Gastrocnemius medialis (tissue), 4 donors: ENCODE measurements at regions not wholly inside any gene's neighbourhood (a gene's known extent, or its start where the extent isn't known, plus 50 kb on each side); places are given as distances from the start of the nearest gene placed in this dataset.

Experiments
- ATAC-seq, 2 donors: fragments of 150-250 bp; one replicate each; pipeline ENCODE4 v1.9.1; 2016
- DNase-seq, 2 donors: peaks; one replicate each; pipeline ENCODE4 v3.0.0-alpha.2; 2019
- H3K27ac ChIP-seq, 4 donors: fragments of 200-600 bp; sonication (generic); 1 replicate in 1 of 4; 2 replicates in 3 of 4; pipeline ENCODE4 v1.5.1; 2016 to 2018; ENCODE audit warnings: mild to moderate bottlenecking in 2 of 4, moderate library complexity in 1 of 4
- H3K27me3 ChIP-seq, 3 donors: fragments of 200-600 bp; sonication (generic) in 2 of 3; 1 replicate in 1 of 3; 2 replicates in 2 of 3; pipeline versions ENCODE4 v1.5.1 to v1.6.0; 2016 to 2019; ENCODE audit warnings: mild to moderate bottlenecking in 1 of 3, moderate library complexity in 1 of 3
- H3K36me3 ChIP-seq, 2 donors: fragments of 200-600 bp; sonication (generic) in 1 of 2; one replicate each; pipeline ENCODE4 v1.5.1; 2017 to 2018
- H3K4me1 ChIP-seq, 2 donors: fragments of 200-600 bp; sonication (generic) in 1 of 2; one replicate each; pipeline ENCODE4 v1.5.1; 2016 to 2017; ENCODE audit warnings: mild to moderate bottlenecking in 2 of 2
- H3K4me3 ChIP-seq, 4 donors: fragments of 200-600 bp; sonication (generic) in 3 of 4; 1 replicate in 1 of 4; 2 replicates in 3 of 4; pipeline ENCODE4 v1.5.1; 2016 to 2019; ENCODE audit warnings: mild to moderate bottlenecking in 2 of 4
- H3K9me3 ChIP-seq, 3 donors: fragments of 200-600 bp; sonication (generic) in 2 of 3; 1 replicate in 1 of 3; 2 replicates in 2 of 3; pipeline ENCODE4 v1.5.1; 2016 to 2019
- POLR2A ChIP-seq, 2 donors: fragments of 450-650 bp; IDR thresholded peaks; one replicate each; pipeline ENCODE4 v1.6.1; 2017; ENCODE audit warnings: antibody characterized with exemption in 2 of 2, mild to moderate bottlenecking in 2 of 2, moderate library complexity in 2 of 2
- in situ Hi-C, 4 donors: fragments of 200-750 bp; cut with MboI; loops; one replicate each; pipeline versions ENCODE4 v1.15.0 to v1.8.0; 2017; ENCODE audit warnings: low sequenced_read_pairs in 4 of 4
- intact Hi-C: fragments of 100-400 bp; cut with DNase I; formaldehyde crosslinking; loops from one replicate; pipeline ENCODE4 v1.15.1; 2023; ENCODE audit warnings: low total_unique reads
- TF ChIP-seq, protein P1 (sequence below), 5 experiments: fragments of 450-650 bp in 3 of 5; fragments of 200-600 bp in 2 of 5; sonication (generic) in 2 of 5; IDR thresholded peaks in 4 of 5; conservative IDR thresholded peaks in 1 of 5; 1 replicate in 4 of 5; 2 replicates in 1 of 5; pipeline ENCODE4 v1.5.1; 2016 to 2019; ENCODE audit warnings: antibody characterized with exemption in 5 of 5, mild to moderate bottlenecking in 3 of 5, moderate library complexity in 3 of 5

DNA sequence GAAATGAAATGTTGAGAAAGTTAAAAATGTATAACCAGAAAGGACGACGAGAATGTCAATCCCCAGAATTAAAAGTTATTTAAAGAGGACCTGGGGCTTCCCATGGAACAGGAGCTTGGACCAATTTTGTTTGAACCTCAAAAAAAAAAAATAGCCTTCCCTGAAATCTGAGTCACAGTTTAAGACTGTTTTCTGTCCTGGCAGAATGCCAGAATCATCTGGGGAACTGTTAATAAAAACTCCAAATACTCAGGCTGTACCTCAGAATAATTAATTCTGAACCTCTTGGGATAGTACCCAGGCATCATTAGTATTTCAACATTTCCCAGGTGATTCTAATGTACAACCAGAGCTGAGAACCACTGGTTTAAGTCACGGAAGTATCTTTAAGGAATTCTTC is 102.2 kb upstream of the SLCO6A1 start:
- DNase-seq (no peak), ATAC-seq (no peak)
- in situ Hi-C loops (no loop called here), intact Hi-C loops (no loop called here)
- H3K9me3 ChIP-seq = no peaks in the 10 kb centered on the region
- no peaks in the 10 kb centered on the region for H3K27me3 ChIP-seq
- no peaks in the 10 kb centered on the region for H3K36me3 ChIP-seq
- H3K4me3 ChIP-seq = no peak overlapping the region
- TF ChIP-seq, protein P1, sequence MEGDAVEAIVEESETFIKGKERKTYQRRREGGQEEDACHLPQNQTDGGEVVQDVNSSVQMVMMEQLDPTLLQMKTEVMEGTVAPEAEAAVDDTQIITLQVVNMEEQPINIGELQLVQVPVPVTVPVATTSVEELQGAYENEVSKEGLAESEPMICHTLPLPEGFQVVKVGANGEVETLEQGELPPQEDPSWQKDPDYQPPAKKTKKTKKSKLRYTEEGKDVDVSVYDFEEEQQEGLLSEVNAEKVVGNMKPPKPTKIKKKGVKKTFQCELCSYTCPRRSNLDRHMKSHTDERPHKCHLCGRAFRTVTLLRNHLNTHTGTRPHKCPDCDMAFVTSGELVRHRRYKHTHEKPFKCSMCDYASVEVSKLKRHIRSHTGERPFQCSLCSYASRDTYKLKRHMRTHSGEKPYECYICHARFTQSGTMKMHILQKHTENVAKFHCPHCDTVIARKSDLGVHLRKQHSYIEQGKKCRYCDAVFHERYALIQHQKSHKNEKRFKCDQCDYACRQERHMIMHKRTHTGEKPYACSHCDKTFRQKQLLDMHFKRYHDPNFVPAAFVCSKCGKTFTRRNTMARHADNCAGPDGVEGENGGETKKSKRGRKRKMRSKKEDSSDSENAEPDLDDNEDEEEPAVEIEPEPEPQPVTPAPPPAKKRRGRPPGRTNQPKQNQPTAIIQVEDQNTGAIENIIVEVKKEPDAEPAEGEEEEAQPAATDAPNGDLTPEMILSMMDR (IDR thresholded peaks at IDR 0.05 in 4 of 5, conservative IDR thresholded peaks at IDR 0.05 in 1 of 5) = no peak
- TF ChIP-seq POLR2A (IDR thresholded peaks at IDR 0.05) = no peak
- no peak overlapping the region for H3K27ac ChIP-seq
- H3K4me1 ChIP-seq = no peaks in the 10 kb centered on the region

DNA sequence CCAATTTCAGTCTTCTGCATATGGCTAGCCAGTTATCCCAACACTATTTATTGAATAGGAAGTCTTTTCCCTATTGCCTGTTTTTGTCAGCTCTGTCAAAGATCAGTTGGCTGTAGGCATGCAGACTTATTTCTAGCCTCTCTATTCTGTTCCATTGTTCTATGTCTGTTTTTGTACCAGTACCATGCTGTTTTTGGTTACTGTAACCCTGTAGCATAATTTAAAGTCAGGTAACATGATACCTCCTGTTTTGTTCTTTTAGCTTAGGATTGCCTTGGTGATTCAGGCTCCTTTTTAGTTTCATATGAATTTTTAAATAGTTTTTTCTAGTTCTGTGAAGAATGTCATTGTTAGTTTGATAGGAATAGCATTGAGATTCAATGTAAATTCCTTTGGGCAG is 104.9 kb upstream of the SLCO6A1 start:
- intact Hi-C loops = no loop called here
- Histone ChIP-seq H3K9me3 (no peaks in the 10 kb centered on the region), H3K27ac (no peak overlapping the region), H3K27me3 (no peaks in the 10 kb centered on the region), H3K4me3 (no peak overlapping the region), H3K36me3 (no peaks in the 10 kb centered on the region), H3K4me1 (no peaks in the 10 kb centered on the region)
- ATAC-seq (no peak), DNase-seq (no peak)
- in situ Hi-C loops = no loop called here
- TF ChIP-seq, protein P1 (IDR thresholded peaks at IDR 0.05 in 4 of 5, conservative IDR thresholded peaks at IDR 0.05 in 1 of 5) = no peak
- no peak for TF ChIP-seq POLR2A (IDR thresholded peaks at IDR 0.05)

DNA sequence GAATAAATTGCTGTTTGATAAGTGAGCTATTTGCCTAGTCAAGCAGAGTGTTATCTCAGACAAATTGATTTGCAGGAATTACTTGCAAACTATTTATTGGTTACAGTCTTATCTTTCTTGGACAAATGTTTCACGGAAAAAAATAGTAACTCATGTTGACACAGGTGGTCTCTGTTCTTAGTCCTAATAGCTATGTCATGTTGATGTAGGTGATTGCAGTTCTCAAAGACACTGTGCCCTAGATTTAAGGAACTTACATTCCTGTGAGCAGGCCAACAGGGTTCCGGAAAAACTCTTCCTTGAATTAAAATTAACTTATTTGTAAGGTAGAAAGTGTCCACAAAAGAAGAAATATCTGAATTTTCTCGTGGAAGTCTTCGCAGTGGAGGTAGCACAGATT is 109.6 kb upstream of the SLCO6A1 start:
- no peak overlapping the region for H3K4me3 ChIP-seq
- H3K27ac ChIP-seq = no peak overlapping the region
- no peaks in the 10 kb centered on the region for H3K9me3 ChIP-seq
- no peaks in the 10 kb centered on the region for H3K27me3 ChIP-seq
- H3K36me3 ChIP-seq = no peaks in the 10 kb centered on the region
- TF ChIP-seq POLR2A (IDR thresholded peaks at IDR 0.05) = no peak
- TF ChIP-seq, protein P1 (IDR thresholded peaks at IDR 0.05 in 4 of 5, conservative IDR thresholded peaks at IDR 0.05 in 1 of 5) = no peak
- DNase-seq = no peak
- H3K4me1 ChIP-seq = no peaks in the 10 kb centered on the region
- ATAC-seq = no peak
- in situ Hi-C loops = no loop called here
- intact Hi-C loops = no loop called here

DNA sequence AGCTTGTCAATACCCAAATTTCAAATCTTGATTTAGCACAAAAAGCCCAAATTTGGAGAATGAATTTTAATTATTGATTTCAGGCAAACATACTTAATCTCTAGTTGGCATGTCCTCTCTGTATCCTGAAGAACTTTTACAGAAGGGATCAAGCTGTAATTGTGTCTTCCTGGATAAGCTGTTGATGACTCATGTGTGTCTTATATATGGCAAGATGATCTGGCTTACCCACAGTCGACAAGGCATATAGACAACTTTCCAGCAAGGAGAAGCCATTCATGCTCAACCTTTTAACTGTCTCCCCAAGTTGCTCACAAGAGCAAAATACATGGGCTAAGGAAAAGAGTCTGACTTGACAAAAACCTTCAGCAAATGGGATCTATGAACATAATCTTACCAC is 112.5 kb upstream of the SLCO6A1 start:
- in situ Hi-C loops = no loop called here

DNA sequence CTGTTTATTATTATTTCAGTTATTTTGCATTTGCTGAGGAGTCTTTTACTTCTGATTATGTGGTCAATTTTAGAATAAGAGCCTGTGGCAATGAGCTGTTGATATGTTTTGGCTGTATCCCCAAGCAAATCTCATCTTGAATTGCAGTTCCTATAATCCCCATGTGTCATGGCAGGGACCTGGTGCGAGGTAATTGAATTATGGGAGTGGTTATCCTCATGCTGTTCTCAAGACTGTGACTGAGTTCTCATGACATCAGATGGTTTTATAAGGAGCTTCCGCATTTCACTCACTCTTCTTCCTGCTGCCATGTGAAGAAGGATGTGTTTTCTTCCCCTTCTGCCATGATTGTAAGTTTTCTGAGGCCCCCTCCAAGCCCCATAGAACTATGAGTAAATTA is 114.9 kb upstream of the SLCO6A1 start:
- intact Hi-C loops = no loop called here
- H3K27ac ChIP-seq = no peak overlapping the region
- no peaks in the 10 kb centered on the region for H3K4me1 ChIP-seq
- no peaks in the 10 kb centered on the region for H3K36me3 ChIP-seq
- in situ Hi-C loops = no loop called here
- no peak overlapping the region for H3K4me3 ChIP-seq
- DNase-seq (no peak), ATAC-seq (no peak)
- TF ChIP-seq, protein P1 (IDR thresholded peaks at IDR 0.05 in 4 of 5, conservative IDR thresholded peaks at IDR 0.05 in 1 of 5) = no peak
- no peak for TF ChIP-seq POLR2A (IDR thresholded peaks at IDR 0.05)
- no peaks in the 10 kb centered on the region for H3K9me3 ChIP-seq
- H3K27me3 ChIP-seq = no peaks in the 10 kb centered on the region

More for the DNA sequence above, 112.5 kb upstream of the SLCO6A1 start:
- ATAC-seq (no peak), DNase-seq (no peak)
- Histone ChIP-seq H3K9me3 (no peaks in the 10 kb centered on the region), H3K4me1 (no peaks in the 10 kb centered on the region), H3K27ac (no peak overlapping the region), H3K27me3 (no peaks in the 10 kb centered on the region), H3K36me3 (no peaks in the 10 kb centered on the region), H3K4me3 (no peak overlapping the region)
- intact Hi-C loops = no loop called here
- TF ChIP-seq, protein P1 (IDR thresholded peaks at IDR 0.05 in 4 of 5, conservative IDR thresholded peaks at IDR 0.05 in 1 of 5) = no peak
- TF ChIP-seq POLR2A (IDR thresholded peaks at IDR 0.05) = no peak
